Caco-2 (cell line): ENCODE measurements at regions not wholly inside any gene's neighbourhood (a gene's known extent, or its start where the extent isn't known, plus 50 kb on each side); places are given as distances from the start of the nearest gene placed in this dataset.

Experiments
- BruUV-seq: library from RNA; stranded (reverse); fragments of 400-500 nt; replicated peaks from 2 replicates; lab custom pipeline; 2021; lab: Mats Ljungman, UMichigan
- CTCF ChIA-PET: fragments of 300-600 bp; sonication (Branson Sonifier 250); formaldehyde crosslinking; loops from one replicate; lab custom pipeline; 2022; ENCODE audit warnings: antibody characterized with exemption; lab: Charles Lee
- POLR2A ChIA-PET: fragments of 300-600 bp; sonication (Branson Sonifier 250); formaldehyde crosslinking; loops from one replicate; lab custom pipeline; 2022; ENCODE audit warnings: antibody characterized with exemption; lab: Charles Lee
- DNase-seq, 2 experiments: peaks; one replicate each; pipeline versions ENCODE4 v3.0.0 to v3.0.0-alpha.2; 2020 to 2022
- H3K27me3 ChIP-seq: replicated peaks from 2 replicates; pipeline ENCODE4 v1.6.0; 2011; ENCODE audit warnings: low read length; ENCODE audit not compliant: control insufficient read depth, insufficient read depth
- H3K36me3 ChIP-seq: 2 replicates; pipeline ENCODE4 v1.5.1; 2011; ENCODE audit warnings: low read length; ENCODE audit not compliant: control insufficient read depth, insufficient read depth
- H3K4me1 ChIP-seq: fragments of 250-450 bp; sonication (Bioruptor Pico); 2 replicates; pipeline ENCODE4 v1.5.1; 2020; ENCODE audit warnings: mild to moderate bottlenecking
- H3K4me3 ChIP-seq: 2 replicates; pipeline ENCODE4 v1.5.1; 2011; ENCODE audit warnings: low read depth, mild to moderate bottlenecking, control low read depth, low read length
- H3K9me3 ChIP-seq: fragments of 250-450 bp; sonication (Bioruptor Pico); 2 replicates; pipeline ENCODE4 v1.5.1; 2020; ENCODE audit warnings: mild to moderate bottlenecking, moderate library complexity
- H3K27ac Mint-ChIP-seq: one replicate; pipeline ENCODE4 v1.8.0; 2022; ENCODE audit warnings: mixed read lengths; ENCODE audit not compliant: unreplicated experiment
- H3K27me3 Mint-ChIP-seq: one replicate; pipeline ENCODE4 v1.8.0; 2022; ENCODE audit warnings: mixed read lengths; ENCODE audit not compliant: insufficient read depth, unreplicated experiment
- H3K36me3 Mint-ChIP-seq: one replicate; pipeline ENCODE4 v1.8.0; 2022; ENCODE audit warnings: mild to moderate bottlenecking, mixed read lengths; ENCODE audit not compliant: insufficient read depth, unreplicated experiment
- H3K4me1 Mint-ChIP-seq: one replicate; pipeline ENCODE4 v1.8.0; 2022; ENCODE audit warnings: low read depth, mixed read lengths; ENCODE audit not compliant: unreplicated experiment
- H3K4me3 Mint-ChIP-seq: one replicate; pipeline ENCODE4 v1.8.0; 2022; ENCODE audit warnings: mild to moderate bottlenecking, moderate library complexity, mixed read lengths; ENCODE audit not compliant: unreplicated experiment
- H3K9me3 Mint-ChIP-seq: one replicate; pipeline ENCODE4 v1.8.0; 2022; ENCODE audit warnings: mixed read lengths; ENCODE audit not compliant: unreplicated experiment
- CTCF ChIP-seq, 2 experiments: fragments of 200-600 bp in 1 of 2; IDR thresholded peaks; 1 replicate in 1 of 2; 2 replicates in 1 of 2; pipeline versions ENCODE4 v1.5.1 to v1.8.0; 2011 to 2022; ENCODE audit warnings: antibody characterized with exemption in 1 of 2, control low read depth in 1 of 2, inconsistent platforms in 1 of 2, low read depth in 1 of 2, low read length in 1 of 2, mild to moderate bottlenecking in 1 of 2, moderate library complexity in 1 of 2; ENCODE audit not compliant: insufficient read depth in 1 of 2, severe bottlenecking in 1 of 2, unreplicated experiment in 1 of 2
- intact Hi-C: fragments of 100-400 bp; cut with micrococcal nuclease; formaldehyde crosslinking; loops from one replicate; pipeline ENCODE4 v1.10.0; 2022; ENCODE audit not compliant: unreplicated experiment

- no peaks in the 10 kb centered on the region for H3K9me3 Mint-ChIP-seq
- Histone ChIP-seq H3K36me3 (no peaks in the 10 kb centered on the region), H3K27me3 (no peaks in the 10 kb centered on the region), H3K9me3 (no peaks in the 10 kb centered on the region), H3K4me3 (no peak overlapping the region), H3K4me1 (no peaks in the 10 kb centered on the region)
- H3K4me3 Mint-ChIP-seq = no peak overlapping the region
- no peak for DNase-seq
- H3K27ac Mint-ChIP-seq = no peak overlapping the region
- BruUV-seq = no TSS peak
- TF ChIP-seq CTCF (IDR thresholded peaks at IDR 0.05; ENCODE audit: insufficient read depth in 1 of 2, low read depth in 1 of 2, low read length in 1 of 2, severe bottlenecking in 1 of 2, unreplicated experiment in 1 of 2) = no peak
- no peaks in the 10 kb centered on the region for H3K36me3 Mint-ChIP-seq
- CTCF ChIA-PET = no interaction called here
- intact Hi-C loops = no loop called here
- H3K4me1 Mint-ChIP-seq = no peaks in the 10 kb centered on the region
- POLR2A ChIA-PET = no interaction called here
- H3K27me3 Mint-ChIP-seq = peaks cover 4% of the 10 kb centered on the region
Observed at GRCh38 chr5:33287242-33287641, 153.5 kb upstream of the TARS1 start.

- POLR2A ChIA-PET = no interaction called here
- H3K27ac Mint-ChIP-seq = no peak overlapping the region
- no TSS peak for BruUV-seq
Observed at GRCh38 chr5:33291216-33292000, 149.4 kb upstream of the TARS1 start.

GRCh38 chr5:33297760-33298216 is 143.0 kb upstream of the TARS1 start:
- no TSS peak for BruUV-seq
- H3K9me3 Mint-ChIP-seq = no peaks in the 10 kb centered on the region
- POLR2A ChIA-PET = no interaction called here

More at GRCh38 chr5:33291216-33292000, 149.4 kb upstream of the TARS1 start:
- DNase-seq = no peak
- no peaks in the 10 kb centered on the region for H3K9me3 ChIP-seq
- Mint-ChIP-seq H3K27me3 (peaks cover 10% of the 10 kb centered on the region), H3K36me3 (no peaks in the 10 kb centered on the region), H3K9me3 (no peaks in the 10 kb centered on the region), H3K4me3 (no peak overlapping the region), H3K4me1 (no peaks in the 10 kb centered on the region)
- intact Hi-C loops = no loop called here
- no peaks in the 10 kb centered on the region for H3K27me3 ChIP-seq
- H3K4me3 ChIP-seq = no peak overlapping the region
- H3K4me1 ChIP-seq = no peaks in the 10 kb centered on the region
- H3K36me3 ChIP-seq = no peaks in the 10 kb centered on the region
- CTCF ChIA-PET = interaction anchor here (1.3 kb wide), 1 partner anchor 8 kb away, joined by 3 read pairs; no protein-coding TSS in a partner anchor
- no peak for TF ChIP-seq CTCF (IDR thresholded peaks at IDR 0.05; ENCODE audit: insufficient read depth in 1 of 2, low read depth in 1 of 2, low read length in 1 of 2, severe bottlenecking in 1 of 2, unreplicated experiment in 1 of 2)

More at GRCh38 chr5:33297760-33298216, 143.0 kb upstream of the TARS1 start:
- Histone ChIP-seq H3K27me3 (no peaks in the 10 kb centered on the region), H3K36me3 (no peaks in the 10 kb centered on the region), H3K9me3 (no peaks in the 10 kb centered on the region), H3K4me3 (no peak overlapping the region), H3K4me1 (peaks cover 5% of the 10 kb centered on the region; the same call in 1 of the 2 replicates)
- H3K4me1 Mint-ChIP-seq = peaks cover 5% of the 10 kb centered on the region
- H3K27me3 Mint-ChIP-seq = peaks cover 10% of the 10 kb centered on the region
- no peaks in the 10 kb centered on the region for H3K36me3 Mint-ChIP-seq
- TF ChIP-seq CTCF (IDR thresholded peaks at IDR 0.05; ENCODE audit: insufficient read depth in 1 of 2, low read depth in 1 of 2, low read length in 1 of 2, severe bottlenecking in 1 of 2, unreplicated experiment in 1 of 2) = peak in 1 of 2 experiments; percentile 48
- intact Hi-C loops = no loop called here
- H3K4me3 Mint-ChIP-seq = no peak overlapping the region
- no peak overlapping the region for H3K27ac Mint-ChIP-seq
- CTCF ChIA-PET = no interaction called here
- peak in 1 of 2 experiments; percentile 14 for DNase-seq
